K562 (cell line): ENCODE measurements at regions not wholly inside any gene's neighbourhood (a gene's known extent, or its start where the extent isn't known, plus 50 kb on each side); places are given as distances from the start of the nearest gene placed in this dataset.

Source experiments
- CHD1 ChIP-seq: fragments of 200-600 bp; sonication (generic); IDR thresholded peaks from one replicate; pipeline ENCODE4 v1.6.1; 2012; ENCODE audit warnings: mild to moderate bottlenecking, moderate library complexity, low read length, inconsistent platforms
- CTCF ChIP-seq, 3 experiments: IDR thresholded peaks in 2 of 3; conservative IDR thresholded peaks in 1 of 3; 2 replicates each; pipeline ENCODE4 v1.5.1; 2011 to 2012; ENCODE audit warnings: low read length in 3 of 3, mild to moderate bottlenecking in 3 of 3, control low read depth in 2 of 3, improper control_type of control experiment in 1 of 3, inconsistent platforms in 1 of 3, low read depth in 1 of 3, mixed read lengths in 1 of 3, moderate library complexity in 1 of 3; ENCODE audit not compliant: insufficient read depth in 2 of 3
- HINFP ChIP-seq: fragments of 450-650 bp; conservative IDR thresholded peaks from 2 replicates; pipeline ENCODE4 v1.6.1; 2016; ENCODE audit warnings: missing genetic modification characterization, low read depth, mild to moderate bottlenecking, control low read depth, missing compliant biosample characterization
- KLF13 ChIP-seq: fragments of 450-650 bp; IDR thresholded peaks from 2 replicates; pipeline ENCODE4 v1.6.1; 2016; ENCODE audit warnings: missing genetic modification characterization, low read depth, mild to moderate bottlenecking, missing compliant biosample characterization, moderate library complexity, borderline replicate concordance
- MLLT1 ChIP-seq, 2 experiments: fragments of 450-650 bp; IDR thresholded peaks; 2 replicates each; pipeline ENCODE4 v1.6.1; 2016
- POLR2AphosphoS2 ChIP-seq: IDR thresholded peaks from 2 replicates; pipeline ENCODE4 v1.6.1; 2012; ENCODE audit warnings: low read length, improper control_type of control experiment
- POLR2AphosphoS5 ChIP-seq: IDR thresholded peaks from 2 replicates; pipeline ENCODE4 v1.6.1; 2011; ENCODE audit warnings: mild to moderate bottlenecking, low read depth, low read length, moderate library complexity; ENCODE audit not compliant: control insufficient read depth, insufficient read depth
- RAD21 ChIP-seq, 2 experiments: fragments of 250-450 bp in 1 of 2; fragments of 450-650 bp in 1 of 2; sonication (Bioruptor Pico) in 1 of 2; formaldehyde crosslinking in 1 of 2; IDR thresholded peaks in 1 of 2; conservative IDR thresholded peaks in 1 of 2; 2 replicates each; pipeline versions ENCODE4 v1.4.0 to v1.8.0; 2020 to 2022; ENCODE audit warnings: mild to moderate bottlenecking in 2 of 2, moderate library complexity in 1 of 2
- SMAD2 ChIP-seq: fragments of 150-350 bp; IDR thresholded peaks from 2 replicates; pipeline ENCODE4 v1.6.1; 2014; ENCODE audit warnings: low read depth, mild to moderate bottlenecking, low read length
- TBL1XR1 ChIP-seq, 2 experiments: IDR thresholded peaks; 2 replicates each; pipeline ENCODE4 v1.6.1; 2012; ENCODE audit warnings: improper control_type of control experiment in 2 of 2, low read length in 2 of 2, mild to moderate bottlenecking in 1 of 2
- USF2 ChIP-seq: sonication (generic); formaldehyde crosslinking; IDR thresholded peaks from 2 replicates; pipeline ENCODE4 v1.5.0; 2020; ENCODE audit warnings: missing genetic modification reagents
- ZC3H4 ChIP-seq: sonication (generic); formaldehyde crosslinking; IDR thresholded peaks from 2 replicates; pipeline ENCODE4 v1.9.0; 2021; ENCODE audit warnings: missing genetic modification reagents, borderline replicate concordance

GRCh38 chr18:29154196-29154757 is 977.3 kb upstream of the CDH2 start:
- TF ChIP-seq CTCF (IDR thresholded peaks at IDR 0.05 in 2 of 3, conservative IDR thresholded peaks at IDR 0.05 in 1 of 3; ENCODE audit: insufficient read depth in 2 of 3, low read depth in 1 of 3, low read length in 3 of 3) (no peak), TBL1XR1 (IDR thresholded peaks at IDR 0.05; ENCODE audit: low read length in 2 of 2) (no peak), MLLT1 (IDR thresholded peaks at IDR 0.05) (no peak), CHD1 (no peak), SMAD2 (no peak), RAD21 (CRISPR knock-in tag; conservative IDR thresholded peaks at IDR 0.05 in 1 of 2, IDR thresholded peaks at IDR 0.05 in 1 of 2) (no peak), HINFP (tag) (no peak), KLF13 (no peak), POLR2AphosphoS5 (no peak), USF2 (CRISPR knock-in tag) (no peak), POLR2AphosphoS2 (no peak), ZC3H4 (CRISPR knock-in tag) (no peak)
